Heart left ventricle (tissue), 16 donors: ENCODE measurements at regions not wholly inside any gene's neighbourhood (a gene's known extent, or its start where the extent isn't known, plus 50 kb on each side); places are given as distances from the start of the nearest gene placed in this dataset.

ENCODE experiments used
- ATAC-seq, 4 donors: fragments of 200-7000 bp; cut with Tn5 transposase; one replicate each; pipeline ENCODE4 v1.9.1; 2020 to 2022; ENCODE audit warnings: moderate library complexity in 4 of 4, mild to moderate bottlenecking in 3 of 4, moderate number of reproducible peaks in 1 of 4
- DNase-seq, 5 donors: peaks; one replicate each; pipeline ENCODE4 v3.0.0-alpha.2; 2020
- H3K27ac ChIP-seq, 12 donors: fragments of 200-600 bp; sonication (generic) in 4 of 12; one replicate each; pipeline versions ENCODE4 v1.5.0 to v1.8.0; 2016 to 2022; ENCODE audit warnings: mild to moderate bottlenecking in 2 of 12
- H3K27me3 ChIP-seq, 9 donors: fragments of 200-600 bp; sonication (generic) in 2 of 9; one replicate each; pipeline versions ENCODE4 v1.5.1 to v1.8.0; 2016 to 2022; ENCODE audit warnings: mild to moderate bottlenecking in 3 of 9
- H3K36me3 ChIP-seq, 9 donors: fragments of 200-600 bp; sonication (generic) in 2 of 9; one replicate each; pipeline versions ENCODE4 v1.5.0 to v1.8.0; 2018 to 2022; ENCODE audit warnings: mild to moderate bottlenecking in 2 of 9
- H3K4me1 ChIP-seq, 12 donors: fragments of 200-600 bp; sonication (generic) in 4 of 12; one replicate each; pipeline versions ENCODE4 v1.5.0 to v1.8.0; 2016 to 2022; ENCODE audit warnings: mild to moderate bottlenecking in 3 of 12
- H3K4me3 ChIP-seq, 12 donors: fragments of 200-600 bp; sonication (generic) in 4 of 12; one replicate each; pipeline versions ENCODE4 v1.5.0 to v1.8.0; 2017 to 2022; ENCODE audit warnings: mild to moderate bottlenecking in 9 of 12, moderate library complexity in 4 of 12
- H3K9me3 ChIP-seq, 12 donors: fragments of 200-600 bp; sonication (generic) in 4 of 12; one replicate each; pipeline versions ENCODE4 v1.5.0 to v1.8.0; 2016 to 2022; ENCODE audit warnings: mild to moderate bottlenecking in 1 of 12
- POLR2A ChIP-seq, 2 donors: fragments of 450-650 bp; IDR thresholded peaks; one replicate each; pipeline ENCODE4 v1.6.1; 2017; ENCODE audit warnings: antibody characterized with exemption in 2 of 2, mild to moderate bottlenecking in 2 of 2, moderate library complexity in 2 of 2
- WGBS, 4 donors: extraction: QIAGEN DNeasy Blood & Tissue Kit in 2 of 4; methylation state at CpG; one replicate each; pipeline versions ENCODE4 v1.1.5 to v1.1.7; 2013 to 2018; 5-methylcytosine and 5-hydroxymethylcytosine counted together
- intact Hi-C, 10 donors: fragments of 100-400 bp; cut with DNase I; formaldehyde crosslinking; loops; one replicate each; pipeline versions ENCODE4 v1.11.1 to v1.14.2; 2022
- TF ChIP-seq, protein P1 (sequence below), 12 donors: fragments of 200-600 bp; sonication (generic) in 4 of 12; IDR thresholded peaks; one replicate each; pipeline versions ENCODE4 v1.5.0 to v1.8.0; 2018 to 2022; ENCODE audit warnings: antibody characterized with exemption in 12 of 12, mild to moderate bottlenecking in 5 of 12
- donor health status: ischemic (EF 13 %, LVEDD 7.1; RV severe dilation, severe dysfunction).
- donor health status: healthy with polysubstance abuse.
- donor health status: DM: no; HTN: yes; CAD: no.
- donor health status: DM: no; HTN: no; CAD: no.
- donor health status: ischemic (EF 25% LVEDD 6.9; RV normal size, moderate dysfunction).
- donor health status: ischemic (EF 25% LVEDD 5.7; RV mildly dilated, moderate dysfunction).
- donor health status: healthy.
- donor health status: DM: yes; HTN: yes; CAD: no.
- donor health status: ischemic (EF 35%, LVEDD 5.7; RV mildly dilated, moderate dysfunction).
- donor health status: nonischemic (EF 11% LVEDD 7.7; RV severe dilation, severe dysfunction).
- donor health status: DM: yes; HTN: yes; CAD: no.
- donor health status: PGD.
- donor health status: ischemic (EF 29% LVEDD 5.4; RV normal size, mild dysfunction).
- donor health status: nonischemic (EF 23%, LVEDD 6.1; RV moderate dilation, normal function).

DNA sequence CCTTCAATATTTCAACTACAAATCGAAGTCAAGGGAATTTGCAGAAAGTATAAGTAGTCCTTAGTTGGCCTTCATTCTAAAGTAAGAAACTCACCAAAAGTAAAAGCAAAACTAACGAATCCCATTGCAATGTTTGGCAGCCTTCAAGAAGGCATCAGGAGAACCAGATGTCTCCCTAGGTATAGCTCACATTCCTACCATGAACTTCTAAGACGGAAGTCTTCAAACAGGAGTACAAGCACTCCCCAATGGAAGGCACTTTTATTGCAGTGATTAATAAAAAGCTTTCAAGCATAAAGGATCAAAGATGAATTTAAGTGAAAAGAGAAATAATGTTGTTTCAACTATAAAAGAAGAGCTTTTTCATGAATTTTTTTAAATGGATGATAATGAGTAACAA, 236.0 kb upstream of the NR5A2 start:
- intact Hi-C loops, result no loop called here
- ATAC-seq, result no peak
- WGBS, 4 donors, result 79 to 86% (median 82%) methylated on average over 3 of the region's 3 CpGs

DNA sequence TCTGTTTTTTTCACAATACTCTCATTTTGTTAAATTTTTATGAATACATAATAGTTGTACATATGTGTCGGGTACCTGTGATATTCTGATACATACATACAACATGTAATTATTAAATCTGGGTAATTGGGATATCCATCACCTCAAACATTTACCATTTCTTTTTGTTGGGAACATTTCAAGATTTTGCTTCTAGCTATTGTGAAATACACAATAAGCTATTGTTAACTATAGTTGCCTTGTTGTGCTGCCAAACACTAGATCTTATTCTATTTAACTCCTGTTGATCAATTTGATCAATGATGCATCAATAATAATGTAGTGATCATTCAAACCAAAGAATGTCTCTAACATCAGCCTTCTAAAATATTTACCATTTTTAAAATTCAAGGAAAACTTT, 234.6 kb upstream of the NR5A2 start:
- intact Hi-C loops, result no loop called here
- ATAC-seq (no peak), DNase-seq (no peak)
- no peak overlapping the region for H3K27ac ChIP-seq
- no peaks in the 10 kb centered on the region for H3K4me1 ChIP-seq
- H3K4me3 ChIP-seq, result no peak overlapping the region
- no peaks in the 10 kb centered on the region for H3K36me3 ChIP-seq
- no peaks in the 10 kb centered on the region for H3K27me3 ChIP-seq
- H3K9me3 ChIP-seq, result peaks cover 0 to 7% (median 0%) of the 10 kb centered on the region in 12 donors
- WGBS, 4 donors, result 87 to 98% (median 93%) methylated on average over 1 of the region's 1 CpG
- TF ChIP-seq, protein P1, sequence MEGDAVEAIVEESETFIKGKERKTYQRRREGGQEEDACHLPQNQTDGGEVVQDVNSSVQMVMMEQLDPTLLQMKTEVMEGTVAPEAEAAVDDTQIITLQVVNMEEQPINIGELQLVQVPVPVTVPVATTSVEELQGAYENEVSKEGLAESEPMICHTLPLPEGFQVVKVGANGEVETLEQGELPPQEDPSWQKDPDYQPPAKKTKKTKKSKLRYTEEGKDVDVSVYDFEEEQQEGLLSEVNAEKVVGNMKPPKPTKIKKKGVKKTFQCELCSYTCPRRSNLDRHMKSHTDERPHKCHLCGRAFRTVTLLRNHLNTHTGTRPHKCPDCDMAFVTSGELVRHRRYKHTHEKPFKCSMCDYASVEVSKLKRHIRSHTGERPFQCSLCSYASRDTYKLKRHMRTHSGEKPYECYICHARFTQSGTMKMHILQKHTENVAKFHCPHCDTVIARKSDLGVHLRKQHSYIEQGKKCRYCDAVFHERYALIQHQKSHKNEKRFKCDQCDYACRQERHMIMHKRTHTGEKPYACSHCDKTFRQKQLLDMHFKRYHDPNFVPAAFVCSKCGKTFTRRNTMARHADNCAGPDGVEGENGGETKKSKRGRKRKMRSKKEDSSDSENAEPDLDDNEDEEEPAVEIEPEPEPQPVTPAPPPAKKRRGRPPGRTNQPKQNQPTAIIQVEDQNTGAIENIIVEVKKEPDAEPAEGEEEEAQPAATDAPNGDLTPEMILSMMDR (IDR thresholded peaks at IDR 0.05), result no peak
- TF ChIP-seq POLR2A (IDR thresholded peaks at IDR 0.05), result no peak

More for the DNA sequence above, 236.0 kb upstream of the NR5A2 start:
- TF ChIP-seq, protein P1 (IDR thresholded peaks at IDR 0.05), result no peak
- no peak for TF ChIP-seq POLR2A (IDR thresholded peaks at IDR 0.05)
- Histone ChIP-seq H3K4me1 (no peaks in the 10 kb centered on the region), H3K27me3 (no peaks in the 10 kb centered on the region), H3K4me3 (no peak overlapping the region), H3K9me3 (peaks cover 0 to 7% (median 0%) of the 10 kb centered on the region in 12 donors), H3K36me3 (no peaks in the 10 kb centered on the region), H3K27ac (no peak overlapping the region)
- no peak for DNase-seq

GRCh38 chr1:199794105-199794863, 233.2 kb upstream of the NR5A2 start:
- WGBS, 4 donors, result 86 to 88% (median 87%) methylated on average over 9 of the region's 9 CpGs
- Histone ChIP-seq H3K9me3 (peaks cover 0 to 7% (median 0%) of the 10 kb centered on the region in 12 donors), H3K27ac (no peak overlapping the region), H3K4me1 (no peaks in the 10 kb centered on the region), H3K27me3 (no peaks in the 10 kb centered on the region), H3K4me3 (no peak overlapping the region), H3K36me3 (no peaks in the 10 kb centered on the region)
- intact Hi-C loops, result no loop called here
- no peak for TF ChIP-seq POLR2A (IDR thresholded peaks at IDR 0.05)
- TF ChIP-seq, protein P1 (IDR thresholded peaks at IDR 0.05), result no peak
- no peak for ATAC-seq
- no peak for DNase-seq

GRCh38 chr1:199799116-199799515, 228.4 kb upstream of the NR5A2 start:
- Histone ChIP-seq H3K4me3 (no peak overlapping the region), H3K9me3 (peaks cover 0 to 7% (median 0%) of the 10 kb centered on the region in 12 donors), H3K27ac (no peak overlapping the region), H3K4me1 (no peaks in the 10 kb centered on the region), H3K36me3 (no peaks in the 10 kb centered on the region), H3K27me3 (peaks cover 0 to 3% (median 0%) of the 10 kb centered on the region in 9 donors)
- TF ChIP-seq POLR2A (IDR thresholded peaks at IDR 0.05), result no peak
- DNase-seq, result no peak
- ATAC-seq, result no peak
- intact Hi-C loops, result no loop called here
- WGBS, 4 donors, result 82 to 87% (median 85%) methylated on average over 8 of the region's 8 CpGs
